CD1c-positive myeloid dendritic cell (primary cell): ENCODE measurements at regions not wholly inside any gene's neighbourhood (a gene's known extent, or its start where the extent isn't known, plus 50 kb on each side); places are given as distances from the start of the nearest gene placed in this dataset.
A peak's percentile ranks its signal among the peaks of the same experiment; 100 is the strongest.
"Not testable (repeated sequence)": the region's sequence is repeated elsewhere in the genome, so short reads cannot be mapped to it uniquely, and the experiment has no call there.

ENCODE experiments used
- DNase-seq: peaks from one replicate; pipeline ENCODE4 v3.0.0-alpha.2; 2016; ENCODE audit errors: extremely low spot score

DNA sequence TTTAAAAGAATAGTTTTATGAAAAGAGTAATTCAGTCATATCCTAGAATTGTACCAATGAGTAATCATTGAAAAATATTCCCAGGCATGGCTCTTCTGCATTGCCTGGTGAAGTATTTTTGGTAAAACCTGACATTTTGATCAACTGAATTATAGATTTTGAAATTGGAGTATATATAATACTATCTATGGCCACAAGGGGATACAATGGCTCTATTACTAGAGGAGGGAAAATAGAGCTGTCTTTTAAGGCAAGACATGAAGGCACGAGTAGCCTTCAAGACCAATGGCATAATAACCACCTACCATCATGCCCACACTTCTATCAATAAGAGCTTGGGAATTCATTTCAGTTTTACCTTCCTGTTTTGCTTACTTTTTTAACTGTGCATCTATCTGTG lies 1241.4 kb upstream of the TMEM132C start:
- DNase-seq = no peak

DNA sequence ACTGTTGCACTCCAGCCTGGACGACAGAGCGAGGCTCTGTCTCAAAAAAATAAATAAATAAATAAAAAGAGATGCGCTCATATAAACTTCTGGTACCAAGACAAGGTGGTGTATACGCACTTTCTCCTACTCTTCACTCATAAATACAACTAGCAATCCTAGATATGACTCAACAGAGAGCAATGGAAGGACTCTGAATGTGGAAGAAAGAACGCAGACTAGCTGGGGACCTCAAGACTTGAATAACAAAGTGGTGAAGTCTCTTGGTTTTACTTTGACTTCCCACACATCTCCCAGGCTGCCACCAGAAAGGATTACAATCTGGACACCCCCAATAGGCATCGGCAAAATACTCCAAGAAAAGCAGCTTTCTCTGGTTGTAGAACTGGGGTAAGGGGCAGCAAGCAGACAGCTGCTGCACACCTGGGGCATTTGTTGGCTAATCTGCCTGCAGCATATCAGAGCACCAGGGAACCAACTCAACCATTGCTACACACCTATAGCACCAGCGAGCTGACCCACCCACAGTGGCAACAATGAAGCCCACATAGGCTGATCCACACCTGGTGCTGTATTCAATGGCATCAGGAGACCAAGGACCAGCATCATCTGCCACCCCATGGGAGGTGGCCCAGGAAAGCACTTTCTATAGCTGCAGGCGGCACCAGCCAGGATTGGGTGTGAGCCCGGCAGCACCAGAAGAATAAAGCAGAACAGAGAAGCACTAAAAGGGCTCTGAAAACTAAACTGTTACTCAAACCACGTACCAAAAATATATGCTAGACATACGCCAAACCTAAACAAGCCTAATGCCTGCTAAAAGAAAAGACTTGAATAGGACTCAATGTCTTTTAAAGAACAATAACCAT lies 1231.7 kb upstream of the TMEM132C start:
- DNase-seq = no peak

DNA sequence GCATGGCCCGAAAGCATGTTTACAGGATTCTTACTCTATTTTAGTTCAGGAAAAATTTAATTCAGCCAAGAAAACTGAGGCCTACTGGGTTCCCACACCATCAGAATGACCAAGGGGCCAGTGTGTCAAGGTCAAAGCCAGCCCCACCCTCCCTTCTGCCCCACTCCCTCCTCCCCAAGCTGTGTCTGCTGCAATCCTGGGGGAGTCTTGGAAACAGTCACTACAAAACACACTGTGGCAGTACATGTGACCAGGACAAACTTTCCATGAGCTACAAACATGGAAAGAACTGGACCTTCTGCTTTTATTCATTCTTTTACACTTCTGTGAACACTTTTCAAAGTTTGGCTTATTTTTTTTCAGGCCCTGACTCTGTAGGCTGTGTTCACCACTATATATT lies 1228.8 kb upstream of the TMEM132C start:
- DNase-seq = no peak

DNA sequence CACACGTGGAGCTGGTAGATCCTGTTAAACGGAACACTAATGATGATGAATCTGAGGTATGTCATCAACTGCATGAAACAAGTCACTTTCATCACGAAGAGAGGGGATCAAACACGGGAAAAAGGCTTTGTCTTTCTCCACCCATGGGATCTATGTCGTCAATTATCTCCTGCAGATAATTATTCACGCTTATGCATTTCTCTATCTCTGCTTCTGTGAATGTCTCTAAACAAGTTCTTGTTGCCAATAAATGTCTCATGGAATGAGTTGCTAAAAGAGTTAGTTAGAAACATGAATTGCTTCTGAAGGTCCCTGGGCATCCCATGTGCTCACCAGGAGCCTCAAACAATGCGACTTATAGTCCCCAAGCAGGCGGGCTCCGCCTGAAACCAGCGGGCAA lies 1228.2 kb upstream of the TMEM132C start:
- no peak for DNase-seq

DNA sequence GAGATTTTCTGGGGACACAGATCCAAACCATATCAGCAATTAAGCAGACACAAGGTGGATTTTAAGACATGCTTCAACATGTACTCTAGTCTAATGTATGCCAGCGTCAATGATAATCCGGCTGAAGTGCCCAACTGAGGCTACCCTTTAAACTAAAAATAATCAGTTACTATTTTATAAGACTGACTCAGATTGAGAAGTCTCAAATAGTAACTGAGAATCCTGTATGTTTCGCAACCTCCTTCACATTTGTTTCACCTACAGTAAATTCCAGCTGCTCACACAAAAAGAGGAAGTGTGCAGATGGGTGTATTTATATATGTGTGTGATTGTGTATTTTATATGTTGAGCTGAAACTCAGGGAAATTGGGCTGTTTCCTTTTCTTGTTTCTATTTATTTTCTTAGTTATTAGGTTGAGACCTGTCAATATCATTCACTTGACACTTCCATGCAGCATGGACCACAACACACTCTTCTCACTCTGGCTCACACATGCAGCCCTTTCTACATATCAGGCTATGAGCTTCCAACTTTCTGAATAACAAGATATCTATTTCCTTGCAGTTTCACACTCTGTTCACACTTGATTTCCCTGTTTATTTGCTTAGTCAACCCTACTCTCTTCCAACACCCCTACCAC lies 1224.9 kb upstream of the TMEM132C start:
- DNase-seq = peak; percentile 6

DNA sequence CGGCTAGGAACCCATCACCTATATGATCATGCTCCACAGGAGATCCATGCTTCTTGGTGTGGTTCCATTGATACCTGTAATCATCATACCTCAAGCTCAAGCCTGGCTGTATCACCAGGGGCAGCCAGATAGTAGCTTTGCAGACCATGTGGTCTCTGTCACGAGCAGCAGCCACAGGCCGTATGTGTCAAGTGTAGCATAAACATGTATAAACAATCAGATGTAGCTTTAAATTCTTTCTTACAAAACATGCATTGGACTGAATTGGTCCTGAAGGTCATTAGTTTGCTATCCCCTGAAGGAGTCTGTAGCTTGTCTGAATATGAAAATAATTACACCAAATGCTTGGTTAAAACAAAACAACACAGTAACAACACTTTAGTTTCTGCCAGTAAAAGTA lies 1223.2 kb upstream of the TMEM132C start:
- no peak for DNase-seq

DNA sequence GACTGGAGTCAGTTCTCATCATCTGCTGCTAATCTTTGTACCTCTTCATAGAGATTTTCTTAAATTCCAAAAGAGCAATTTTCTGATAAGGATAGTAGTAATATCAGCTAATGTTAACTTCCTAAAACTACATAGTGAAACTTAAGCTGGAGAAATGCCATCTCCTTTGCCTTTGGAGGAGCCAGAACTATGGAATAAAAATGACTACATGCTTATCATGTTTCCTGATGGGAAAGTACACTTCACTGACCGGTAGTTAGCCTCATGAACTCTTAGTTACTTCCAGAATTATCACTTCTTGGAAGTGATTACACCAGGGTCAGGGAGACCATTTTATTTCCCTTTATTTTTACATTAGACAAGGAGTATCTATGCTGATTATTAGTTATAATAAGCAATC lies 1222.1 kb upstream of the TMEM132C start:
- DNase-seq = no peak

DNA sequence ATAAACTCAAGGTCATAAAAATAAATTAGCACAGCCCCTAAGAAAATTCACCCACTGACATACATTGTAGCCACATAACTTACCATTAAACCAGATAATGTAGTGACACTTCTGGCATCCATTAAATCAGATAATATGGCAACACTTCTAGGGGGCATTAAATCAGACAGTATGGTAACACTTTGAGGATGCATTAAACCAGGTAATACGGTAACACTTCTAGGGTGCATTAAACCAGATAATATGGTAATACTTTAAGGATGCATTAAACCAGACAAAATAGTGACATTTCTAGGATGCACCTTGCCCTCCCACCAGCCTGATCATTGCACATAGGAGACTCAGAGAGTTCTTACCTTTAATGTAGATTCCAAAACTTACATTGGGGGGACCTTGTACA lies 1220.5 kb upstream of the TMEM132C start:
- DNase-seq = no peak

DNA sequence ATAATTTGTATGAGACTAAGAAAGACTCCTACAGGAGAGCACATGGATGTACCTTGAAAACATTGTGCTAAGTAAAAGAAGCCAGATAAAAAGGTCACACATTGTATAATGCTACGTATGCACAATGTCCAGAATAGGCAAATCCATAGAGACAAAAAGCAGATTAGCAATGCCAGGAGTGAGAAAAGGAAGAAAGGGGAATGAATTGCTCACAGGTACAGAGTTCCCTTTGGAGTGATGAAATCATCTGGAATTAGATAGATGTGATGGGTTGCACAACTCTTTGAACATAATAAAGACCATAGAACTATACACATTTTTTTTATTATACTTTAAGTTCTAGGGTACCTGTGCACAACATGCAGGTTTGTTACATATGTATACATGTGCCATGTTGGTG lies 1218.9 kb upstream of the TMEM132C start:
- DNase-seq = no peak

DNA sequence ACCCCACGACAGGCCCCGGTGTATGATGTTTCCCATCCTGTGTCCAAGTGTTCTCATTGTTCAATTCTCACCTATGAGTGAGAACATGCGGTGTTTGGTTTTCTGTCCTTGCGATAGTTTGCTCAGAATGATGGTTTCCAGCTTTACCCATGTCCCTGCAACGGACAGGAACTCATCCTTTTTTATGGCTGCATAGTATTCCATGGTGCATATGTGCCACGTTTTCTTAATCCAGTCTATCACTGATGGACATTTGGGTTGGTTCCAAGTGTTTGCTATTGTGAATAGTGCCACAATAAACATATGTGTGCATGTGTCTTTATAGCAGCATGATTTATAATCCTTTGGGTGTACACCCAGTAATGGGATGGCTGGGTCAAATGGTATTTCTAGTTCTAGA lies 1218.4 kb upstream of the TMEM132C start:
- DNase-seq = not testable (repeated sequence)

DNA sequence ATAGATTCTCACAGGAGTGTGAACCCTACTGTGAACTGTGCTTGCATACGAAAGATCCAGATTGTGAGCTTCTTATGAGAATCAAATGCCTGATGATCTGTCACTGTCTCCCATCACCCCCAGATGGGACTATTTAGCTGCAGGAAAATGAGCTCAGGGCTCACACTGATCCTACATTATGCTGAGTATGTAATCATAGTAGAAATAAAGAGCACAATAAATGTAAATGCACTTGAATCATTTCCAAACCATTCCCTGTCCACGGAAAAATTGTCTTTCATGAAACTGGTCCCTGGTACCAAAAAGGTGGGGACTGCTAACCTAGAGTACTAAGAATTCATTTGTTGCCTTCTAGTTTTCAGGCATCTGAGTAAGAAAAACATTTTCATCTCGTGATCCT lies 1215.8 kb upstream of the TMEM132C start:
- DNase-seq = no peak

DNA sequence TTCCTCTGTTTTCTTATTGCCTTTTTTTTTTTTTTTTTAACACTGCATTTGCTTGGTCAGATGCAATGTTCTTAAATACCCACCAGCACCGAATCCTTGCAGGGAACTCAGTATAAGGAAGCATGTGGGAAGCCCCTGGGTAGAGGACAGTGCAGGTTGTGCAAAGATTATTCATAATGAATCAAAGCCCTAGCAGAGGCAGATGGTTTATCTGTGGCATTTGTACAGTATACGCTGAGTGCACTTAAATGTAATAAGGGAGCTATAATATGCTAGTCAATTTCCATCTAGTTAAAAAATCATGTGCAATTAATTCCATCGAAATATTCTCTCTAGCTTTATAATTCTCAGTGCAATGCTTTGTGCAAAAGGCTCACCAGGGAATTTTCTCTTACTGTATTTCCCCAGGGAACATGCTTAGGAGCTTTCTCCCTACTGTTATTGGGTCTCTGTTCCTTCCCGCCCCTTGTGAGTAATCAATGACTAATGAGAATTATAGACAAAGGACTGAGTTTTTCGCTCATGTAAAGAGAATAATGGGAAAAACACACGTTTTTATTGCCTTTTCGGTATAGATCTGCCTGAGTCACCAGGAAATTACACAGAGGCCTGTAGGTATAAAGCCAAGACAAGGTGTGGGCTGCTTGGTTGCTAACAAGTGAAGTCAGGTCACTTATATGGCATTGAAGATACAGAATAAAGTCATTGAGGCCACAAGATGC lies 1214.3 kb upstream of the TMEM132C start:
- no peak for DNase-seq

DNA sequence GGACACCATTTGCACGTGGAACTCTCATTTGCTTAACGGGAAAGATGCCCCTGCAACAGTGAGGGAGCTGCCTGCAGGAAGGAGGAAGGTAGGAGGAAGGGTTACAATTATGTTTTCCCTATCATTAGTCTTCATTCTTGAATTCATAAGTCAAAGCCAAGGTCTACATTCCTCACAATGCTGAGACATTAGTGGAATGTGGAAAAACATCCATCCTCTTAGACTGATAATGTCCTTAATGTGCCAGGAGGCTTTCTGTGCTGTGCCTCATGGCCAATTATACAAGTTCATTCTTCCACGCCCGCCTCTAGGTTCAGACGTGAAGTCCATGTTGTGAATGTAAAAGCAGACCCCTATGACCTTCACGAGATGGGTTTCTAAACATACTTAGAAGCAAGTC lies 1212.4 kb upstream of the TMEM132C start:
- no peak for DNase-seq

DNA sequence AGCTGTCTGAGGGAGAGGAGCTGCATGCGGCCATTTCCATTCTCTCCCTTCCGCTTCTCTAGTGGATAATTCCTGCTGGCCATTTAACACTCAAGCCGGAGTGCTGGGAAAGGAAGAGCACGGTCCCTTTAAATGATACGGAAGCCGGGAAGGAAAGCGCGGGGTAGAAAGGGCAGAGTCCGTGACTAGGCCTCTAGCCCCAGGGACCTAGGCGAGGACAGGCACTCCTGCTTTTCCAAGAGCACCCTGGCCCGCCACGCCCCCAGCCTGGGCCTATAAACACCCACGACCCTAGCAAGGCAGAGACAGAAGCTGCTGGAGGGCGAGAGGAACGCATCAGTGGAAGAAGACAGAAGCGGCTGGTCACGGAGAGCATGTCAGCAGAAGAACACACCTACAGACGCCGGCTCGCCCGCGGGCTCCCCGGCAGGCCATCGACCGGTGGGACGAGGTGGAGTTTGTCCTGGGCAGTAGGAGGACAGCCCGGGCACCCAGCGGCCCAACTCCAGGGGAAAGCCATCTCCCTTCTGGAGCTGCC lies 1206.6 kb upstream of the TMEM132C start:
- no peak for DNase-seq

DNA sequence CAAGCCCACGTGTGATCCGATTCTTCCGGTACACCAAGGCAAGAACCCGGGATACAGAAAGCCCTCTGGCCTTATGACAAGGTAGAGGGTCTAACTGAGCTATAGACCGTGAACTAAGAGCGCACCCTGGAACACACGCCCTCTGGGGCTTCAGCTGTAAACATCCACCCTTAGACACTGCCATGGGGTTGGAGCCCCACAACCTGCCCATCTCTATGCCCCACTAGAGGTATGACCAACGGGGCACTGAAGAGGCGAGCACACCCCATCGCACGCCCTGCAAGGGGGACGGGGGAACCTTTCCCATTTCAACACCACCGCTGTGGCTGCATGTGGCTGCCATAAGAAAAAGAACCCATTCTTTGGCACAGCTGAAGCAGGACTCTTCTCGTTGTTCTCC lies 1206.0 kb upstream of the TMEM132C start:
- DNase-seq = no peak

DNA sequence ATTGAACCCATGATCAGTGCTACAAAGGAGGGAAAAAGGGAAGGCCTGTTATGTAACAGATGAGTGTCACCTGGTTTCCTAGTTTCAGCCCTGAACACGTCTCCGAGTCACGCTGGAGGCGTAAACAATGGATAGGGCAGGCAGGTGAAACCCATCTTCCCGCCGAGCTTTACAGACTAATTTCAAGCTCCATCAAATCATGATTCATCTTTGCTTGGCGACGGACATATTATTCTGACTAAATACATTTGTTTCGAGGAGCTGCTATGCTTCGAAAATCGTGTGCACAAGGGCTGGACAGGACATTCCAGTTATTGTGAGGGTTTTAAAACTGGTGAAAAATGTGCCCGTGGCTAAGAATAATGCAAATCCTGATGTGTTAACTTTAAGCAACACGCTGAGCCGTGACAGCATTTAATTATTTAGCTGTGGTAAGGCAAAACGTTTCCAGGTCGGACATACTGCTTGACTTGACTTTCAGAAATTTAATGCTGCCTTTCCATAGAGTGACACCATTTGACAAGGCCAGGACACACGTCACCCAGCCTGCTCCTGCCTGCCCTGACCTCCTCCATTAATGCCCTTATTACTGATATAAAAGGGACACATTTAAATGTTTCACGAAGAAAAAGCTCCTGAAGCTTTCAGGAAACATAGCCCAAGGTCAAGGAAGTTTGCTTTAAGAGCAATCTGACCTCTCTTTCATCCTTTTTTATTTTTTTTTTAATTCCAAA lies 1203.5 kb upstream of the TMEM132C start:
- DNase-seq = no peak

DNA sequence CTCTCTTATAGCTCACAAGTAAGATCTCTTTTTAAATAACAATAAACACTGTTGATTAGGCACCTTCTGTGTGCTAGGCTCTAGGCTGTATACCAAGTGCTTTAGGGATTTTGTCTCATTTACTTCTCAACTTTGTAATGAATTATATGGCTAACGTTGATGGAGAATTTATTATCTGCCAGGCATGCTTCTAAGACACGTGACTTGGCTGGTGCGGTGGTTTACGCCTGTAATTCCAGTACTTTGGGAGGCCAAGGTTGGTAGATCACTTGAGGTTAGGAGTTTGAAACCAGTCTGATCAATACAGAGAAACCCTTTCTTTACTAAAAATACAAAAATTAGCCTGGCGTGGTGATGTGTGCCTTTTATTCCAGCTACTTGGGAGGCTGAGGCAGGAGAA lies 1202.8 kb upstream of the TMEM132C start:
- DNase-seq = no peak

DNA sequence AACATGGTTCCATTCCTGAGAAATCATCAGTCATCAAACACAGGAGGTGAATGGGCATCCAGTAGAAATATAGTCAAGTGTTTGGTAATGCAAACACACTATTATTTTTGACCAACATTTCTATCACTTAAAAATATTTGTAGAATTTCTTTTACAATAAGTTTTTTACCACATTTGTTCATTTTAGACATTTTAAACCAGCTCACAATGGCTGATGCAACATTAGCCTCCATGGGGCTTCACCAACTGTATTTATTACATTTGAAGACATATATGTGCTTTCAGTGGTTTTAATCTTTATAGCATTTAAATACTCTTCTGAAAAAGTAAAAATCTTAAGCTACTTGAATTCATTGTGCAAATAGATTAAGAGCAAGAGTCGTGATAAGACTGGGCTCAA lies 1201.4 kb upstream of the TMEM132C start:
- DNase-seq = no peak

DNA sequence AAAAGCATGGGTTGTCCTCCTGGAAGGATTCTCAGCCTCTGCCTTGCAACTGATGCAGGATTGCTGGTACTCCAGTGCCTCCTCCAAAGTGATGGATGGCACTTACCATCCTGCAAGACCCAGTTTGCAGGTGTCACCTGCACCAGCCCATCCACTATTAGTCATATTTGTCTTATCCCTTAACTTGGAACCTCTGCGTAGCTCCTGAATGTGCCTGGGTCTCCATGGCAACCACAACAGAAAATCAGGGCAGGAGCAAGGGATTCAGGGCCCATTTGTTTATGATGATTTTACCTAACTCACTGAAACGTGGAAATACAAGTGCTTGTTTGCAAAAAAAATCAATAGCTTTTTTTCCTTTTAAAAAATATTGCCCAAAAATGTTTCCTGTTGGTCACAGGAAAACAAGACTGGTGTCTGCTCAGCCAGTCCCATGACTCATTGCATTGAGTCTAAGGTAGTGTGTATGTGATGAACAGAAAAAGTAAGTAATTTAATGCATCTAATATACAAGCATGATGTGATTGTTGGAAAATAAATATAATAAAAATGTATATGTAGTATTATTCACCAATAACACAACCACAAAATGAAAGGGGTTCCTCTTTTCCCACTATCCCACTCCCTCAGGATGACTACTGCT lies 1196.3 kb upstream of the TMEM132C start:
- no peak for DNase-seq

DNA sequence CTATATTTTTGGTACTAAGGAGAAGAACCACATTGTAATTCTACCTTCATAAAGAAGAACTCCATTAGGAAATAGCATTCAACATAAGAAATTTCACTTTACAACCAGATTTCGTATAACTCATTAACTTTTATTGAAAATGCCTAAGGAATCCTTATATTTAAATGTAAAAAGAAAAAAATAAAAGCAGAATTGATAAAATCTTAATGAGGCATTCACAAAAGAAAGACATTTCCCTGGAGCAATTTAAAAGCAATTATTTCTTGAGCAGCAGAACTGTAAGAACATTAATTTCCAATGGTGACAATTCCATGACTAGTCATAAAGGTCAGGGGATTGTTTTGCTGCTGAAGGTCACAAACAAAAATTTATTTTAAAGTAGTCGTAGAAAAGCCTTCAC lies 1192.8 kb upstream of the TMEM132C start:
- no peak for DNase-seq

DNA sequence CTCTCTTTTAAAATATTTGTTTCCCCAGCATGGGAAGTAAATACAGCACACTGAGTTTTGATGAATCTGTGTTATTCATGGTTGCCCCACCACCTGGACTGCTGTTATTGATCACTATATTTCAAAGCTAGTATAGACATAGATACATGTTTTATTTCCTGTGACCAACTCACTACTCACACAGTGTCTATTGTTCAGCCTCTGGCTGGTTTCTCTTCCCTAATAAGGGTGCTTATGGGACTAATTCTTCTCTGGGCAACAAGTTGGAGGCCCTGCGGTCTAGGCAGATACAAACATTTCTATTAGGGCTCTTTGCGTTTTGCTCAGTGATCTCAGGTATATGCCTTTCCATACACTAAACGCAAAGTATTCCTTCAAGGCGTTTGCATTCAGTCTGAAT lies 1191.0 kb upstream of the TMEM132C start:
- no peak for DNase-seq
